Naive thymus-derived CD4-positive, alpha-beta T cell (primary cell): ENCODE measurements at regions not wholly inside any gene's neighbourhood (a gene's known extent, or its start where the extent isn't known, plus 50 kb on each side); places are given as distances from the start of the nearest gene placed in this dataset.
"Not testable (repeated sequence)": the region's sequence is repeated elsewhere in the genome, so short reads cannot be mapped to it uniquely, and the experiment has no call there.

Experiments
- ATAC-seq: fragments of 150-1000 bp; cut with Tn5 transposase; 2 replicates; pipeline ENCODE4 v1.10.0; 2021; ENCODE audit warnings: mild to moderate bottlenecking, moderate library complexity
- CTCF ChIA-PET: fragments of 350-600 bp; sonication (Branson Sonifier 250); formaldehyde crosslinking; loops from one replicate; lab custom pipeline; 2021; ENCODE audit warnings: antibody characterized with exemption; lab: Charles Lee
- POLR2A ChIA-PET: fragments of 350-600 bp; sonication (Branson Sonifier 250); formaldehyde crosslinking; loops from one replicate; lab custom pipeline; 2021; ENCODE audit warnings: antibody characterized with exemption, inconsistent platforms; lab: Charles Lee
- DNase-seq, 9 donors: peaks; one replicate each; pipeline versions ENCODE4 v3.0.0 to v3.0.0-alpha.2; 2020 to 2022; ENCODE audit warnings: mixed read lengths in 1 of 9
- H3K27ac ChIP-seq: one replicate; pipeline ENCODE4 v1.7.0; 2013; ENCODE audit warnings: mild to moderate bottlenecking, low read depth, low read length, moderate library complexity
- H3K27me3 ChIP-seq, 2 donors: one replicate each; pipeline ENCODE4 v1.7.0; 2013; ENCODE audit warnings: low read length in 2 of 2, mild to moderate bottlenecking in 2 of 2, moderate library complexity in 2 of 2; ENCODE audit not compliant: control insufficient read depth in 2 of 2, insufficient read depth in 2 of 2
- H3K36me3 ChIP-seq, 3 experiments: 1 replicate in 2 of 3; 2 replicates in 1 of 3; pipeline ENCODE4 v1.7.0; 2013; ENCODE audit warnings: low read length in 3 of 3, mild to moderate bottlenecking in 3 of 3, moderate library complexity in 1 of 3; ENCODE audit not compliant: insufficient read depth in 3 of 3, control insufficient read depth in 2 of 3
- H3K4me1 ChIP-seq, 2 donors: one replicate each; pipeline ENCODE4 v1.7.0; 2013; ENCODE audit warnings: low read length in 2 of 2, mild to moderate bottlenecking in 2 of 2, moderate library complexity in 1 of 2; ENCODE audit not compliant: control insufficient read depth in 2 of 2, insufficient read depth in 2 of 2
- H3K4me3 ChIP-seq: 2 replicates; pipeline ENCODE4 v1.7.0; 2013; ENCODE audit warnings: mild to moderate bottlenecking, low read length
- H3K9me3 ChIP-seq, 3 experiments: 1 replicate in 2 of 3; 2 replicates in 1 of 3; pipeline ENCODE4 v1.7.0; 2013; ENCODE audit warnings: low read length in 3 of 3; ENCODE audit not compliant: control insufficient read depth in 2 of 3
- H3K27ac Mint-ChIP-seq, 9 donors: one replicate each; pipeline ENCODE4 v1.8.0; 2020 to 2022; ENCODE audit warnings: mixed read lengths in 9 of 9, mild to moderate bottlenecking in 8 of 9, moderate library complexity in 5 of 9, inconsistent platforms in 2 of 9
- H3K27me3 Mint-ChIP-seq, 5 donors: one replicate each; pipeline ENCODE4 v1.8.0; 2021 to 2022; ENCODE audit warnings: mixed read lengths in 5 of 5, mild to moderate bottlenecking in 1 of 5
- H3K36me3 Mint-ChIP-seq, 5 donors: one replicate each; pipeline ENCODE4 v1.8.0; 2020 to 2022; ENCODE audit warnings: mixed read lengths in 5 of 5, mild to moderate bottlenecking in 3 of 5, inconsistent platforms in 1 of 5
- H3K4me1 Mint-ChIP-seq, 7 donors: one replicate each; pipeline ENCODE4 v1.8.0; 2020 to 2022; ENCODE audit warnings: mixed read lengths in 7 of 7, mild to moderate bottlenecking in 3 of 7, inconsistent platforms in 1 of 7
- H3K4me3 Mint-ChIP-seq, 10 donors: one replicate each; pipeline ENCODE4 v1.8.0; 2020 to 2022; ENCODE audit warnings: mild to moderate bottlenecking in 10 of 10, mixed read lengths in 10 of 10, moderate library complexity in 6 of 10, inconsistent platforms in 2 of 10
- H3K9me3 Mint-ChIP-seq, 11 donors: one replicate each; pipeline ENCODE4 v1.8.0; 2020 to 2022; ENCODE audit warnings: mixed read lengths in 11 of 11, mild to moderate bottlenecking in 4 of 11, inconsistent platforms in 1 of 11, moderate library complexity in 1 of 11
- intact Hi-C, 2 donors: fragments of 100-400 bp; cut with micrococcal nuclease; formaldehyde crosslinking; loops; one replicate each; pipeline ENCODE4 v1.15.1; 2023

DNA sequence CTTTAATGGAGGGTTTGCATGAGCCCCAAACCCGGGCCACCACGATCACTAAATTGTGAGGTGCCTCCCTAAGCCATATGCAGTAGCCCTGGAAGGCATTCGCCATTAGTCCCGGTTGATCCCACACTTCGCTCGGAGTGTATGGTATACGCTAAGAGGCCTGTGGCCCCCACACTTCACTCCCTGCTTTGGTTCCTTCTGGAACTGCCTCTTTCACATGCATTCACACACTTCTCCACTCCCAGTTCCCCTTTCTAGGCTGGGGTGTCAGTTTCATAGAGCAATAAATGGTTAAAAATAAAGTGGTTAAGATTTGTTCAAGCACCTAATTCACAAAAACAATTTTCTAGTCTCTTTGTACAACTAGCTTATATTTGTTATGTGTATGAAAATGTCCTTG, 212.1 kb upstream of the KCND2 start:
- DNase-seq (no peak), ATAC-seq (no peak)
- H3K27me3 ChIP-seq = no peaks in the 10 kb centered on the region
- Mint-ChIP-seq H3K4me3 (no peak overlapping the region), H3K36me3 (no peaks in the 10 kb centered on the region), H3K27me3 (no peaks in the 10 kb centered on the region), H3K4me1 (no peaks in the 10 kb centered on the region), H3K27ac (no peak overlapping the region), H3K9me3 (peaks cover 0 to 11% (median 7%) of the 10 kb centered on the region in 11 donors)
- POLR2A ChIA-PET = no interaction called here
- no peaks in the 10 kb centered on the region for H3K4me1 ChIP-seq
- no peak overlapping the region for H3K27ac ChIP-seq
- intact Hi-C loops = no loop called here
- H3K4me3 ChIP-seq = no peak overlapping the region
- no peaks in the 10 kb centered on the region for H3K36me3 ChIP-seq
- peaks cover 0 to 7% (median 0%) of the 10 kb centered on the region in 3 experiments for H3K9me3 ChIP-seq
- CTCF ChIA-PET = no interaction called here

DNA sequence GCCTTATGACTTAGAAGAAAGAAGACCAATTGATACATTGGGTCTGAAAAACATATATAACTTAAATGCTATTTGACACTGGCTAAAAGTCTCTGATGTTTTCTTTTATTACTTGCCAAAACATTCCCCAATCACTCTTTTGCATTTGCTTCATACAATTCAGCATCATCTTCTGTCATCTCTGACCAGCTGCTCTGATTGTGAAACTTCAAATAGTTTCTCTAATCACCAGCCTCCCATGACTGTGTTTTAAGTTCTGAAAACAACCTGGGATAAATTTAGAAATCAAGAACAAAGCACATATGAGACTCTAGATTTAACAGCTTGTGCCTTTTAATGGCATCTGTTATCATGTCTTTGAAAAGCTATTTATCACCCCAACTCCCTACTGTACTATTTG, 208.4 kb upstream of the KCND2 start:
- ATAC-seq (no peak), DNase-seq (no peak)
- H3K9me3 ChIP-seq = no peaks in the 10 kb centered on the region
- H3K36me3 ChIP-seq = no peaks in the 10 kb centered on the region
- H3K27ac ChIP-seq = no peak overlapping the region
- no peak overlapping the region for H3K27ac Mint-ChIP-seq
- no peak overlapping the region for H3K4me3 ChIP-seq
- no peaks in the 10 kb centered on the region for H3K4me1 Mint-ChIP-seq
- ChIA-PET POLR2A (no interaction called here), CTCF (no interaction called here)
- no peaks in the 10 kb centered on the region for H3K27me3 ChIP-seq
- H3K4me1 ChIP-seq = no peaks in the 10 kb centered on the region
- intact Hi-C loops = no loop called here
- no peak overlapping the region for H3K4me3 Mint-ChIP-seq
- H3K9me3 Mint-ChIP-seq = peaks cover 4 to 24% (median 13%) of the 10 kb centered on the region in 11 donors
- H3K27me3 Mint-ChIP-seq = no peaks in the 10 kb centered on the region
- H3K36me3 Mint-ChIP-seq = no peaks in the 10 kb centered on the region

DNA sequence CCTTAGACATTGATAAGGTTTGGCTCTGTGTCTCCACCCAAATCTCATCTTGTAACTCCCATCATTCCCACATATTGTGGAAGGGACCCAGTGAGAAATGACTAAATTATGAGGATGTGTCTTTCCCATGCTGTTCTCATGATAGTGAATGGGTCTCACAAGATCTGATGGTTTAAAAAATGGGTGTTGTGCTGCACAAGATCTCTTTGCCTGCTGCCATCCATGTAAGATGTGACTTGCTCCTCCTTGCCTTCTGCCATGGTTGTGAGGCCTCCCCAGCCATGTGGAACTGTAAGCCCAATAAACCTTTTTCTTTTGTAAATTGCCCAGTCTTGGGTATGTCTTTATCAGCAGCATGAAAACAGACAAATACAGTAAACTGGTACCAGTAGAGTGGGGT, 206.1 kb upstream of the KCND2 start:
- H3K27me3 ChIP-seq, DNase-seq, H3K36me3 ChIP-seq, H3K4me3 Mint-ChIP-seq, H3K4me1 ChIP-seq, H3K27me3 Mint-ChIP-seq, H3K4me3 ChIP-seq, H3K27ac ChIP-seq, H3K36me3 Mint-ChIP-seq, H3K27ac Mint-ChIP-seq, CTCF ChIA-PET, H3K9me3 ChIP-seq, intact Hi-C loops, H3K4me1 Mint-ChIP-seq, POLR2A ChIA-PET, ATAC-seq: not testable (repeated sequence)
- H3K9me3 Mint-ChIP-seq = peaks cover 3 to 30% (median 14%) of the 10 kb centered on the region in 11 donors

DNA sequence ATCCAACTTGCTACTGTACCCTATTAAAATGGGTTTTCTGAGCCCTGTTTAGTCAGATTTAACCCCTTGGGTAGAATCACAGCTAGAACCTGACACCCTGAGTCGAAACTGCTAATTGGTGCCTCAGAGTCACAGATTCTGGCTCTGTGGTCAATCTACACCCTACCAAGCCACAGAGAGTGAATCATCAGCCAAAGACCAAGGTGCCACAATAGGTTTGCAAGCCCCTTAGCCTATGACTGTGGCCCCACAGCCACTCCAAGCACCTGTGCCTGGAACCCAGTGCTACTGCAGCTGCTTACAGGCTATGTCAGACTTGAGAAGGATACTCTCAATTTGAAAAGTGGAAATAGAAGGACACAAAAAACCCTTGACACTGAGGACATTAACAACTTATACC, 202.8 kb upstream of the KCND2 start:
- DNase-seq (no peak), ATAC-seq (no peak)
- Mint-ChIP-seq H3K27me3 (no peaks in the 10 kb centered on the region), H3K27ac (no peak overlapping the region), H3K4me3 (no peak overlapping the region), H3K4me1 (no peaks in the 10 kb centered on the region), H3K36me3 (no peaks in the 10 kb centered on the region), H3K9me3 (peaks cover 3 to 40% (median 14%) of the 10 kb centered on the region in 11 donors)
- POLR2A ChIA-PET = no interaction called here
- H3K4me1 ChIP-seq = no peaks in the 10 kb centered on the region
- H3K36me3 ChIP-seq = no peaks in the 10 kb centered on the region
- H3K27me3 ChIP-seq = no peaks in the 10 kb centered on the region
- no peak overlapping the region for H3K4me3 ChIP-seq
- CTCF ChIA-PET = no interaction called here
- intact Hi-C loops = no loop called here
- H3K27ac ChIP-seq = no peak overlapping the region
- no peaks in the 10 kb centered on the region for H3K9me3 ChIP-seq

DNA sequence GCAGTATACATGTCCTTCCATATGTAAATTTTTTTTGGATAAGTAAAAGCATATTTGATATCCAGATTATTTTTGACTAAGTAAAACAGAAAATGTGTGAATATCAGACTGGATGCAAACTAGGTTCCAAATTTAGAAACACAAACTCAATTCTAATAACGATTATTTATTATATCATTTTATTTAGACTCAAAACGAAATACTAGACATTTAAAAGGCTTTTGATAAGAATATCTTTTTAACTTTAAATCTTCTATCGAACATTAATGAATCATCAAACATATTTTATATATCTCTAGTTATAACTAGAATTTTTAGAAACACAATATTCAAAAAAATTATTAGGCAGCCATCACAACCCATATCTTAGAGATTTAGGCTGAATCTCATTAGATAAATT, 195.2 kb upstream of the KCND2 start:
- H3K27ac ChIP-seq = no peak overlapping the region
- intact Hi-C loops = no loop called here
- H3K27ac Mint-ChIP-seq = no peak overlapping the region
- H3K36me3 ChIP-seq = no peaks in the 10 kb centered on the region
- H3K4me3 ChIP-seq = no peak overlapping the region
- H3K4me3 Mint-ChIP-seq = no peak overlapping the region
- no peaks in the 10 kb centered on the region for H3K27me3 Mint-ChIP-seq
- H3K9me3 ChIP-seq = no peaks in the 10 kb centered on the region
- ChIA-PET POLR2A (no interaction called here), CTCF (no interaction called here)
- ATAC-seq = no peak
- no peaks in the 10 kb centered on the region for H3K4me1 Mint-ChIP-seq
- peaks cover 0 to 34% (median 0%) of the 10 kb centered on the region in 11 donors for H3K9me3 Mint-ChIP-seq
- H3K27me3 ChIP-seq = no peaks in the 10 kb centered on the region
- H3K4me1 ChIP-seq = no peaks in the 10 kb centered on the region
- DNase-seq = no peak
- no peaks in the 10 kb centered on the region for H3K36me3 Mint-ChIP-seq

DNA sequence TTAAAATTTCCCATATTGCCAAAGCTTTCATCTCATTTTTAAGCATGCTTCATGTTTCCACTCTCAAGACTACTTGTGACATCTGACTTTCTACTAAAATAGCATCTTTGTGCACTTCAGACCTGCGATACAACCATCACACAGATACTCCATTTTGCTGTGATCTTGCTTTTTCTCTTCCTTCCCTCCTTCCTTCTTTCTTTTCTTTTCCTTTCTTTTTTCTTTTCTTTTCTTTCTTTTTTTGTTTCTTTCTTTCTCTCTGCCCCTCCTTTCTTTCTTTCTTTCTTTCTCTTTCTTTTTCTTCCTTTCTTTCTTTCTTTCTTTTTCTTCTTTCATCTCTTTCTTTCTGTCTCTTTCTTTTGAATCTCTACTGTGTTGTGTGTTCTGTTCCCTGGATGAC, 194.0 kb upstream of the KCND2 start:
- Mint-ChIP-seq H3K27me3 (no peaks in the 10 kb centered on the region), H3K27ac (no peak overlapping the region), H3K36me3 (no peaks in the 10 kb centered on the region), H3K9me3 (peaks cover 0 to 29% (median 0%) of the 10 kb centered on the region in 11 donors), H3K4me3 (no peak overlapping the region), H3K4me1 (no peaks in the 10 kb centered on the region)
- no peak overlapping the region for H3K27ac ChIP-seq
- DNase-seq (no peak), ATAC-seq (no peak)
- no peaks in the 10 kb centered on the region for H3K4me1 ChIP-seq
- H3K27me3 ChIP-seq = no peaks in the 10 kb centered on the region
- H3K36me3 ChIP-seq = no peaks in the 10 kb centered on the region
- ChIA-PET POLR2A (no interaction called here), CTCF (no interaction called here)
- intact Hi-C loops = no loop called here
- H3K4me3 ChIP-seq = no peak overlapping the region
- no peaks in the 10 kb centered on the region for H3K9me3 ChIP-seq

DNA sequence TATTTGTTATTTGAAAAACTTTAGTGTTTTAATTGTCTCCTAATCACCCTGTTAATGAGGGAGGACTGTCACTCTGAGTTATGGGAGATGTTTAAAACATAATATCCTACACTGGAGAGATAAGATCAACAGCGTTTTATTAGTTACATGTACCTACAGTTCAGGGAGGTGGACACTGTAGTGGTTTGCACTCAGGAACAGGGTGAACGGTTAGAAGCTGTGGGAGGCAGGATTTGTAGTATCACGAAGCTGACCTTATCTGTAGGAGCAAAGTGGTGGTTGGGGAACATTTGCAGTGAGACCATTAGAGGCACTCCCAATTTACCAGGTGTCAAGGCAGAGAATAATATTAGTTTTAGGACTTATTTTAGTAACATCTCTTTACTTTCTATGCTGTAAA, 193.3 kb upstream of the KCND2 start:
- no peak overlapping the region for H3K27ac ChIP-seq
- H3K9me3 ChIP-seq = no peaks in the 10 kb centered on the region
- ATAC-seq (no peak), DNase-seq (no peak)
- no peak overlapping the region for H3K27ac Mint-ChIP-seq
- H3K4me3 ChIP-seq = no peak overlapping the region
- H3K27me3 Mint-ChIP-seq = no peaks in the 10 kb centered on the region
- ChIA-PET POLR2A (no interaction called here), CTCF (no interaction called here)
- no peaks in the 10 kb centered on the region for H3K4me1 Mint-ChIP-seq
- H3K4me1 ChIP-seq = no peaks in the 10 kb centered on the region
- H3K4me3 Mint-ChIP-seq = no peak overlapping the region
- intact Hi-C loops = no loop called here
- H3K36me3 ChIP-seq = no peaks in the 10 kb centered on the region
- H3K36me3 Mint-ChIP-seq = no peaks in the 10 kb centered on the region
- peaks cover 0 to 26% (median 0%) of the 10 kb centered on the region in 11 donors for H3K9me3 Mint-ChIP-seq
- no peaks in the 10 kb centered on the region for H3K27me3 ChIP-seq
